GM18520 (cell line): ENCODE measurements at regions not wholly inside any gene's neighbourhood (a gene's known extent, or its start where the extent isn't known, plus 50 kb on each side); places are given as distances from the start of the nearest gene placed in this dataset.

ENCODE experiments used
- ATAC-seq: cut with Tn5 transposase; IDR thresholded peaks from one replicate; pipeline ENCODE4 v1.9.1; 2021; ENCODE audit not compliant: unreplicated experiment

DNA sequence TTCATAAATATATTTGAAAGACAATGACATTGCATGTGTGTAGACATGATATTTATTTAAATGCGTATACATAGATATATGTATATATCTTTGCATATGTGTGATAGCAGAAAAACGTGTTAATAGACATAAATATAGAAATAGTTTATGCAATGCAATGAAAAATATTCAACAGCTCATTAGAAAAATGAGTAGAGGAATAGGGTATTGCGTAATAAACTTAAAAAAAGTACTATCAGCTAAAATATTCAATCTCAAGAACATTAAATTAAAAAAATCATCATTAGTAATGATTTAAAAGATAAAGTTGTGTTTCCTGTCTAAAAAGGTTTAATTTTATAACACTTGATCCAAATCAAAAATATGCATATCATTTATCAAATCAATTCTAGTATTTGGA is 2101.5 kb upstream of the TENM3 start:
- ATAC-seq = no peak

DNA sequence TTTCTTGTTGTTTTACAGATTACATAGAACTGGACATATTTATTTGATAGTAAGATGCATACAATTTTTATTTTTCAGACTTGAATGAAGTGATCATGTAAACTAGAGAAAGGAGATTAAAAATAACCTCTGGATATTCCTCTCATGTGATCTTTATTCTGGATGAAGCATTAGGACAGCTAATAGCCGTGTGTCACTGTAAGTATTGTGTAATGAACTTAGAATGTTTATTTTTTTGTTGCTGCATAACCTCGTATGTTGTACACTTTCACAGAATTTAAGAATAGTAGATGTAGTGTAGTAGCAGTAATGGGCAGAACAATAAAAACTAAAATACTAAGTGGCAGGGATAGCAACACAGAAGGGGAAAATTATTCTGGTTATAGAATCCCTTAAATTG is 2094.5 kb upstream of the TENM3 start:
- no peak for ATAC-seq

DNA sequence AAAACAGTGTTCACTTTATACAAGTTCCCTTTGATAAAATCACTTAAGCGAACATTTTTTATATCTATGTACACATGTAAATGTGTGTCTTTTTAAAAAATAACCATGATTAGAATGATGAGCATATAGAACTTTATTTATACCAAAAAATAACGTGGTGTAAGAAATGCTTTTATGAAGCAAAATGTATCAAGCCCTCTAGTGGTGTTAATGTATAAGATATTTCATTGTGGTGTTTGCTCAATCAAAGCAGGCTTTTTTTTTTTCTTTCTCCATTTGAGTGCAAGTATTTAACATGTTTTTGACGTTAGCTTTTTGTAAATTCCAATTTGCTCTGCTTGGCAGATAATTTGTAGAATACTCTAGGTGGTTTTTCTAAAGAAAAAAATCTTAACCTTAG is 2092.4 kb upstream of the TENM3 start:
- no peak for ATAC-seq

DNA sequence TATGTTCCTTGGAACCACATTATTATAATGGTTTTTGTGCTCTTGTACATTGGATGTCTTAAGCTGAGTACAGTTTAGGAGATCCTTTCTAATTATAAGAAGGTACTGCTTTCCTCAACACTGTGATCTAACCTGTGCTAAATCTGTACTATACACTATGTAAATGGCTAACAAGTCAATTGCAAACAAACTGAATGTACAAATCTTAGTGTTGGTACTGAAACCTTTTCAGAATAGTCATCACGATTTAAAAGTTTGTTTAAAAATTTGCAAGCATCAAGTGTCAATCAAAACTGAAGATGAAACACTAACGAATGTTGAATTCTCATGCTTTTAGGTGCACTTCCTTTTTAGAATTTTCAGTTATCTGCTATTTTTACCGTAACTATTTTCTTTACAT is 2090.4 kb upstream of the TENM3 start:
- no peak for ATAC-seq

DNA sequence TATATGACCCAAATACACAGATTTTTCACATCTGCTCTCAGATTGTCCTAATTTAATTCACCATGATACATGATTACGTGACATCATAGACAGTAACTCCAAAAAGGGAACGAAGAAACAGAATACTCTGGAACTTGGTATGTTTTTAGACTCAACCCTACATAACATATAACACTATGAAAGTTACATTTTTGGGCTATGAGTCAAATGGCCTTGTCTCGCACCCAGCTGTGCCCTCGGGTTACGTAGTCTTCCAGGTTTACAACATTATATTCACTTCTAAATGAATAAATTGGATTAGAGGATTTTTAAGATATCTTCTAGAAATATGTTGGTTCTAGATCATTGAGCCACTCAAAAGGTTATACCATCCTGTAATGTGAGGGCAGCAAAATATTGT is 2089.6 kb upstream of the TENM3 start:
- no peak for ATAC-seq

DNA sequence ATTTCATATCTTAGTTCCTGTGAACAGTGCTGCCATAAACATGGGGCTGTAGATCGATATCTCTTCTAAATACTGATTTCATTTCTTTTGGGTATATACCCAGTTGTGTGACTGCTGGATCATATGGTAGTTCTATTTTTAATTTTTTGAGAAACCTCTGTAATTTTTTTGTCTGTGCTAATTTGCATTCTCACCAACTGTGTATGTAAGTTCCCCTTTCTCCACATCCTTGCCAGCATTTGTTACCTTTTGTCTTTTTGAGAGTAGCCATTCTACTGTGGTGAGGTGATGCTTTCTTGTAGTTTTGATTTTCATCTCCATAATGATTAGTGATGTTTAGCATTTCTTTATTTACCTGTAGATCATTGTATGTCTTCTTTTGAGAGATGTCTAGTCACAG is 2086.5 kb upstream of the TENM3 start:
- no peak for ATAC-seq

DNA sequence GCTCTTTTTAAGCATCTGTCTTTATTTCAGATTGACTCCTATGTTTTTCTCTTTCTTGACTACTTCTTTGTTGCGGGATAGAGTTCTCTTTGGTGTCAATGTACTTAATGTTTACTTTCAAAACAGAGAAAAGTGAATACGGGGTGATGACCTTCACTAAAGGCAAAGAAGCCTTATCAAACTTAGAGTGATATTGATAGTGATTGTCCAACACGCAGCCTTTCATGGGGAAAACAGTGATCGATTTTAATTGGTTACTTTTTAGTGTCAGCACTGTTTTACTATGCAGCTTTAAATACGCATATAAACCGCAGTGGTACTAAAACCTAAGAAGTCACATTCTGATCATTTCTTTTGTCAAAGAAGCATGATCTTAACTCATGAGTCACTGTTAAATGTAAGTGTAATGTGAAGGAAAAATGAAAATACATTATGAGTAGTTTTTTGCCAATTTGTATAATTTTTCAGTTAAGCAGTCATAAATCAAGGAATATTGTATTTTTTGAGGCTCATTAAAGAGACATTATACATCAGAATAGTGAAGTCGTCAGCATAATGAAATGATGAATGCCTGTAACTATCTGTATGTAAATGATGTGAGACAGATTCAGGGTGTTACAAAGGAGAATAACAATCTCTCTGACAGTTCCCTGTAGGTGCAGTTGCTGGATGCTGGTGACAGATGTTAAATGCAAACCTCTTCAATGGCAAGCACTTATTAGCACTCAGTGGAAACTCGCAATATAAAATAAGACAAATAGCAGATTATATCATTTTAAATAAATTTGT is 2082.8 kb upstream of the TENM3 start:
- no peak for ATAC-seq

DNA sequence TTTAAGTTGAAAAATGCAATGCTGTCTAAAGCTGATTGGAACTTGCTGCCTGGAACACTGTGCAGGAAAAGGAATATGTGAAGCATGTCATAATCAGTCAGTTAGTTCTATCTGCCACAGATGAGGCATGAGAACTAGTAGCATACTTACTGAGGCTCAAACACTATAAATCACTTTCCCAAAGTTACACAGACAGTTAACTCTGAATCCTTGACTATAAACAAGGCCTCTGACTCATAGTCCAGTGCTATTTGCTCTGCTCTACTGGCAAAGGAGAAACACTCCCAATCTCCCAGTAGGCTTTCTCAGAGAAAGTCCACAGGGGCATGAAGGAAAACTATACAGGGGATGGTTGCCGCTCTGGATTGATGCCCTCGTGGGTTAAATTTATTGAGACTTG is 2078.4 kb upstream of the TENM3 start:
- no peak for ATAC-seq

DNA sequence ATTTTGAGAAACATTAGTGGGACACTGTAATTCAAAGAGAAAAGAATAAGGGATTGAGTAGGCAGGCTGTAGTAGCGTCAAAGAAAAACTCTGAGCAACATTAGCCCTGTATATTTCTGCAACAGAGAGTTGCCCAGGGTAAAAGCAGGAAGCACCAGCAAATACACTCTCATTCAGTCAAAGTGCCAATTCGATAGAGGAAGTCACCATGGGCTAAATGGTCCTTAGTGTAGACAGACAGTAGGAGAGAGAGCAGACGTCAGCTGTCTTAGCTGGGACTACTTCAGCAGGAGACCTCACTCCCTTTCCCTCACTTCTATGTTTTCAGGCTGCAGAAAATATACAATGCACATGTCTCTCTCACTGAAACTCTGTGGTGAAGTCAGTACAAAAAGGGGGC is 2073.8 kb upstream of the TENM3 start:
- no peak for ATAC-seq

DNA sequence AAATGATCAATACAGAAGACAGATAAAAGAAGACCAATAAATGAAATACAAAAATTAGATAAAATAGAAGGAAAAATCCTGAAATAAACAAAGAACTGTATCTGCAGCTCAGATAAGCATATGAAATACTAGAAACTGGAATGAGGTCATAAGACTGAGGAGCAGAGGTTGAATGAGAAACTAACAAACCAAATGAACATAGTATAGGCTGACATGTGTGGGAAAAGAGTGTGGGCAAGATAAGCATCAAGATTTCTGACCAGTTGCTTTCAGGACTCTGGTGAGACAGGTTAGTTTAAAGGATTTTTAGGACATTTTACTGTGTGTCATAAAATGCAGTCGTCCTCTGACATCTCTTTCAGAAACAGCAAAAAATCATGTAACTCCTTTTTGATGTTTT is 2073.2 kb upstream of the TENM3 start:
- ATAC-seq = no peak

DNA sequence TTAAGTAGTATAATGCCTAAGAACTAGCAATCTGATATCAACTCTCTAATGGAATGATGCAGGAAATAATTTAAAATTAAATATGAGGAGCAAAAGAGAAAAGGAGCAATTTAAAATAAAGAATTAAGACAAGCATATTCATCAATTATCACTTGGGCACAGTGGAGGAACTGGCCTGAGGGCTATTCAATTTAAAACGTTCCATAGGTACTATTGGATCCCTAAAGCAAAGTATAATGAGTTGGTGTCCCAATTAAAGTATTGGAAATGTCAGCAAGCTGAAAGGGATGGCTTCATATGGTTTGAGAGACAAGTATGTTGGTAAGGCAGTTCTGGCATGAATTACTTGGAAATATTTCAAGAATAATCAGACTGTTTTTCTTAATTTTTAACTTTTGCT is 2064.1 kb upstream of the TENM3 start:
- ATAC-seq = no peak

DNA sequence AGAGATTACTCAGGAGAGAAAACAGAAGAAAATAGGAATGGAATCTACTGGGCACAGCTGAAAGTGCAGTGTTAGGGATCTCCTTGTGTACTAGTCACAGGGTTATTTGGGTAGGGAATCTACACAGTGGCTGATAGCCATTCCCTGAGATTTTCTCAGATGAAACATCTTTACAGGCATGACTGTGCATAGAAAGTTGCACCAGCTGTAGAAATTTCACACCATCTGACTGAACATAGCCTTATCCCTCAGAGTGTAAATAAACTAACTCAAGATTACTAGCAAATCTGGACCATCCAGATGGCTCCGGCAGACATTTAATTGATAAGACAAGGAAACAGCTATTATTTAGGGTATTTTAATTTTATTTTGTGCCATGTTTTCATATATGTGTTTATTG is 2053.5 kb upstream of the TENM3 start:
- ATAC-seq = no peak

DNA sequence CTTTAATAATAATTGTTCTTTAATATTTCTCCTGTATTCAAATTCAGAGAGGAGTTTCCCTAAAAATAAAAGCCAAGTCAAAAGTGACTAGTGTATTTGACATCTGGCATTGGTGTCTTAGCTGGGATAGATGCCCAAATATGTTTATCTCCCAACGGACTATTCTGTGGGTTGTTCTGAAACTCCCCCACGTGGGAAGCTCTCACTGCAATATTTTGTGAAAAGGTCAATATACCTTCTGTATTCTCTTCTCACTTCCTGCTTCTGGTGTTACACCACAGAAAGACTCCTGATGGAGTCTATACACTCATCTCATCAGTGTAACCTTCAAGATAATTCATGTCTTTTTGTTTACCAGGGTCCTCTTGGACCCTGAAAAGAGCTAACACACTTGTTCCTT is 2052.8 kb upstream of the TENM3 start:
- ATAC-seq = no peak

DNA sequence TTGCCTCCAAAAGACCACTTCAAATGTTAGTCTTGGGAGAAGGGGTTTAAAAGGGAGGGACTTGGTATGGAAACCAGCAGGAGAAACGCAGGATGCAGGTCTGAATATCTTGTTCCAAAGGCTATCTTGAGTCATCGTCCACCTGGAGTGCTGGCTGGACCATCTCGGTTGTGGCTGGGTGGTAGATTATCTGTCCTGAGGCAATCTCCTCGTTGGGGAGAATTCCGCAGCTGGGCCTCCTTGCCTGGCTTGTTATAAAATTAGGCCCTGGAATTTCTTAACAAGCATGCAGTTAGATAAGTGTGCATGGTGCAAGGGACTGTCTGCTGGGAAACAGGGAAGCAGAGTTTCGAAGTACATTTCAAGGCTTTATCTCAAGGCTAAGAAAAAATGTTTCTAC is 2045.7 kb upstream of the TENM3 start:
- ATAC-seq = no peak

DNA sequence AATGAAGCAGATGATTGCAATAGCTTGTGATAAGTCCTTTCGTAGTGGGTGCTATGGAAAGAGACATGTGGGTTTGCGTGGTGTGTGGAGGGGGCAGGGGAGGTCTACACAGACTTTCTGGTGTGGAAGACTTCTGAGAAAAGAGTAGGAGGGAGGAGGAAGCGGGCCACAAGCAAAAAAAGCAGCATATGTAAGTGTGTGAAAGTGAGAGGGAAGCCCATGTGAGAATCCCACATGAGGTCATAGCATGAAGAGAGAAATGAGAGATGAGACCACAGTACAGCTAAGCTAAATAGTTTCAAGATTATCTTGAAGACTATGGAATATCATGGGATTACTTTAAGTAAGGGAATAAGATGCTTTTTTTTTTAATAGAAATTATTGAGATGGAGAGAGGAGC is 2039.9 kb upstream of the TENM3 start:
- no peak for ATAC-seq

DNA sequence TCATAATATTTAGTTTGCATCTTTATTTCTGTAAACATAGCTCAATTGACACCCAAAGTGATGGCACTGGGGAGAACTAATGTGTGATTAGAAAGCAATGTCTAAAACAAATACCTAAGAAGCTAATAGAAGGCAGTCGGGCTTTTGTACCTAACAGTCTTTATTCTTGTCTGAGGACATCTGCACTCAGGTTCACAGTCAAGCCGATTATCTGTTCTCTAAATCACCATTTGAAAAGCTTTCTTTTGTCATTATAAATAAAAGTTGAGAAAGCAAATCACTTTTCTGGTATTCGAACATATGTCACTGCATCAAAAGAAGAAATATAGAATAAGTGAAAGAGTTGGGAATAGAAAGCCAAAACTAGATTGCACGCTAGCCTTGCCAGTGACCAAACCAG is 2037.9 kb upstream of the TENM3 start:
- no peak for ATAC-seq

DNA sequence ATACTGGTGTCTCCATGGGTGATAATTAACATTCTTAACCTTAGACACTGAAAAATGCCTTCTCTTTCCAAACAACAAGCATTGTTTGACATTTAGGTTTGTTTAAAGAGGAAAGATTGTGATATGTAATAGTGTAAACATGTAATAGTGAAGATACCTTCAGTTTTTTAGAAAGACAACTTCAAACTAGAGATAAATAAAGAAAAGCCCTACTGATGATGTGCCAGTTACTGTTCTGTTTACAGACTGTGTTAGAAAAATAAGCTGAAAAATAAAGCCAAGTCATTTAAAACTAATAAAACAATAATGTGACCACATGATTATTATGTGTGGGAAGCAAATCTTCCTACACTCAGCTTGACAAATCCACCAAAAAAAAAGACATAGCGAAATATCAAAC is 2035.3 kb upstream of the TENM3 start:
- no peak for ATAC-seq

DNA sequence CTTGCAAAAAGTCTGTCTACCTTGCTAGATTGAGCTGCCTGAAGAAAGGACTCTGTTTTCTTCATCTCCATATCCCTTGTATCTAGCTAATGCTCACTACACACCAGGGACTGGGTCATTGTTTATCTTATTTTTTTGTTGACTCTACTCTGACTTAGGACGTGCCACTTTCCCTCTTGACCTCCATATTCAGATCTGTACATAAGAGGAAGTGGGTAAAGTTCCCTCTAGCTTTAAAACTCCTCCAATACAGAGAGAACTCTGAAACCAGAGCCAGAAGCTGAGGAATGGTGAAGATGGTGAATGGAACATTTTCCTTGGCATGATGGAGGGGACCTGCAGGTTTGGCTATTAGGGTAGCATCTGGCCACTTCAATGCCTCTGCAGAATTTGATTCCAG is 2026.1 kb upstream of the TENM3 start:
- ATAC-seq = no peak

DNA sequence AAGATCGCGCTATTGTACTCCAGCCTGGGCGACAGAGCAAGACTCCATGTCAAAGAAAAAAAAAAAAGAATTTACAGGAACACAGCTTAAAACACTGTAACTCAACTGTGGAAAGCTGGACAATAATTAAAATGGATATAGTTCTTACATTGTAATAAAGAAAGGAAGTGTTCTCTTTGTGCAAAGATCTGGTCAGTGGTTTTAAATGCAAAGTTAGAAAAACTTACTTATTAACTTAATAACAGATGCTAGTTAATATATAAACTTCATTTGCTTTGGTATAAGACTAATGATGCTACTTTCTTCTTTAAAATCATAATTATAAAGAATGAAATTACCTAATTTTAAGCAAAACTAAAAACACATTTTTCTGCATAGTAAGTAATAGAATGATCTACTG is 2024.1 kb upstream of the TENM3 start:
- no peak for ATAC-seq

DNA sequence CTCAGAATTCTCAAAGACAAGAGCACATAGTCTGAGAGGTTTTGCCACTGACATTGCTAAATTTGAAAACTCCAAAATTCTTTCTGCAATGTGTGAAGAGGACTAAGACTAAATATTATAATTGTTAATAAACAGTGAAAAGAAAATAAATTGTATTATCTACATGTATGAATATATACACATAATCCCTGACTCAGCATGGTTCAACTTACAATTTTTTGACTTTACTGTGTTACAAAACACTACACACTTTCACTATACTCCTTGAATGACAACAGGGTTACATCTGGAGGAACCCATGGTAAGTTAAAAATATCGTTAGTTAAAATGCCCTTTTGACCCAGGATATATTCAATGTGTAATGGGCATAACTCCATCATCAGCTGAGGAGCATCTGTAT is 2017.2 kb upstream of the TENM3 start:
- ATAC-seq = no peak

DNA sequence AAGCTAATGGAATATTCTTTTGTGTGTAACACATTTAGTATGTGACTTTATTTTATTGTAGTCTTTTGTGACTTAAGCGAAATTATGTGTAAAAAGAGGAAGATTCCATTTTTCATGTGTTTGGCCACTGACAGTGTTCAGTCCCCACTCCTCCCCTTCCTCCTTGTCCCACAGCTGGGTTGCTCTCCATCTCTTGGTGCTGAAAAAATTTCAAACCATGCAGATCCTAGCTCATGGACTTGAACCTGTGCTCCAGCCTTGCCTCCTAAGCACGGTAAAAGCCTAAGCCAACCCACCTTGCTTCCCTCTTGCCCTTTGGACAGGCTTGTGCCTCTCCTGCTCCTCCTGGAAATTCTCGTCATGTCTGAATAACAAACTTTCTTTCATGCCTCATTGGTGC is 2008.5 kb upstream of the TENM3 start:
- ATAC-seq = no peak

DNA sequence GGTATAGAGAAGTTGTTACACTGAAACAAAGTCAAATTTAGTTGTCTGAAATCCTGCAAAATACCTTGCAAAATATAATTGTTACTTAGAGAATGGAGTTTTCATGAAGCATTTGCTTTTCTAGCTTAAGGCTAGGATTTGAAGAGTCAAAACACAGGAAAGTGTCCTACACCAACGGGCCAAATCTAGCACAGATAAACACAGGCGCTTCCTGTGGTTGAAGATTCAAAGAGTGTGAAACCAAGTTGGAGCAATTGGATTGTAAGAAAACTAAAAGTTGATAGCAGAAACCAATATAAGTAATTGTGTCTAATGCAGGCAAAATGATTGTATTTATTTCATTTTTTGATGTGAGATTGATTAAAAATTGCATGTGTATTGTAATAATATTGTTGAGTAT is 2002.5 kb upstream of the TENM3 start:
- no peak for ATAC-seq

DNA sequence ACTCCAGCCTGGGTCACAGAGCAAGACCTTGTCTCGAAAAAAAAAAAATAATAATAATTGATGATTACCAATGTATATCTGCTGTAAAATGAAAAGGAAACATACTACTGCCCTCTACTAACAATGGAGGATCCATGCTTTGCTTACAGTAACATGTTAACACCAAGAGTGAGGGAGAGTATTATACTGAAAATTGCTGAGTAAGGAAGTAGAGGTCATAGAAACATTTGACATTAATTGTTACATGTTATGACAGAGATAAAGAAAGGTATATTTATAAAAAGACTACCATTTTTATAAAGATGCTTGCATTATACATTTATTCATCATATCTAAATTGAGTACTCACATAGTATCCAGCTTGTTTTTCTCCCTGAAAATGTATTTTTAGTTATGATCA is 1989.8 kb upstream of the TENM3 start:
- no peak for ATAC-seq

DNA sequence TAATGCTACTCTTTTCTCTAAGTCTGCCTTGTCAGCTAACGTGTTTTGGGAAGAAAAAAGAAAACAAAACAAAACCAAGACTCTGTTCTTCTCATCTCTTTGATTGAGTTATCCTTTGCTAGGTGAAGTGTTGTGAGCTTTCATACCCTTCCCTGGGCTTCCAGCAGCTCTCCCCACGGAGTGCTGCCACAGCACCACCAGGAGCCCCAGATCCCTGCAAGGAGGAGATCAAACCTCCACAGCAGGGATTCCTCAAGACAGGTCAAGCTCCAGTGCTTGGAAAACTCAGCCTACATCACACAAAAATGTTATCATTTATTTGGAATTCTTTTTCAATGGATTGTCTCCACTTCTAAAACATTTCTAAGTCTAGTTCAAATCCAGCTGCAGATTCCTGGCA is 1981.9 kb upstream of the TENM3 start:
- no peak for ATAC-seq
